ENCODE measurements at regions not wholly inside any gene's neighbourhood (a gene's known extent, or its start where the extent isn't known, plus 50 kb on each side); places are given as distances from the start of the nearest gene placed in this dataset.

DNA sequence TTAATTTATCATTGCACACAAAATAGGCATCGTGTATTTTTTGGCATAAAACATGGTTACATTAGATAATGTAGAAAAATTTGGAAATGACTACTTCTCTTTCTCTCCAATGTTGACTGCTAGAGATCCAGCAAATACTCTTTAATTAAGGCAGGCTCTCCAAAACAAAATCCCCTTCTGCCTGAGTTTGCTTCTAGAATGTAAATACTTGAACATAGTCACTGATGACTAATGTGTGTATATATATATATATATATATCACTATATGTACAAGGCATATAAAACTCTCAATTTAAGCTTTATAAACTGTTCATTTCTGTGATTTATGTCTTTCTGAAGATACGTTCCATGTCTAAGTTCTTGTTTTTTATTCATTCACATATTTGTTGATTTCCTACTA lies 67.2 kb upstream of the CAMK2D start:
- ATAC-seq: no peak
- H3K27ac ChIP-seq (ENCODE audit: low read length): no peak overlapping the region
- intact Hi-C loops (cut with DNase I): no loop called here
- H3K4me1 ChIP-seq (ENCODE audit: control insufficient read depth, insufficient read depth, low read length): peaks cover 2% of the 10 kb centered on the region
- 69% methylated on average over 2 of the region's 2 CpGs for WGBS
- no peaks in the 10 kb centered on the region for H3K9me3 ChIP-seq (ENCODE audit: control insufficient read depth, low read length)
- no peak for DNase-seq
- H3K4me3 ChIP-seq (ENCODE audit: low read length): no peak overlapping the region
- no peaks in the 10 kb centered on the region for H3K27me3 ChIP-seq (ENCODE audit: control insufficient read depth, insufficient read depth)

- H3K9me3 ChIP-seq (ENCODE audit: control insufficient read depth, low read length): no peaks in the 10 kb centered on the region
- 67% methylated on average over 2 of the region's 2 CpGs for WGBS
- no peak overlapping the region for H3K4me3 ChIP-seq (ENCODE audit: low read length)
- H3K27me3 ChIP-seq (ENCODE audit: control insufficient read depth, insufficient read depth): no peaks in the 10 kb centered on the region
- intact Hi-C loops (cut with DNase I): no loop called here
- H3K27ac ChIP-seq (ENCODE audit: low read length): no peak overlapping the region
- DNase-seq (no peak), ATAC-seq (peak in 1 of 2 donors; percentile 52)
- peaks cover 2% of the 10 kb centered on the region for H3K4me1 ChIP-seq (ENCODE audit: control insufficient read depth, insufficient read depth, low read length)
These were observed 65.7 kb upstream of the CAMK2D start for GRCh38 chr4:113827285-113827684.

GRCh38 chr4:113826421-113826820 lies 64.9 kb upstream of the CAMK2D start:
- intact Hi-C loops (cut with DNase I): no loop called here
- Histone ChIP-seq H3K27ac (ENCODE audit: low read length) (no peak overlapping the region), H3K4me3 (ENCODE audit: low read length) (no peak overlapping the region), H3K9me3 (ENCODE audit: control insufficient read depth, low read length) (no peaks in the 10 kb centered on the region), H3K27me3 (ENCODE audit: control insufficient read depth, insufficient read depth) (no peaks in the 10 kb centered on the region), H3K4me1 (ENCODE audit: control insufficient read depth, insufficient read depth, low read length) (peaks cover 2% of the 10 kb centered on the region)
- ATAC-seq (peak; percentile 47 to 87), DNase-seq (no peak)
- 28% methylated on average over 2 of the region's 2 CpGs for WGBS

- no peaks in the 10 kb centered on the region for H3K9me3 ChIP-seq (ENCODE audit: control insufficient read depth, low read length)
- no peak overlapping the region for H3K4me3 ChIP-seq (ENCODE audit: low read length)
- H3K27me3 ChIP-seq (ENCODE audit: control insufficient read depth, insufficient read depth): no peaks in the 10 kb centered on the region
- intact Hi-C loops (cut with DNase I): no loop called here
- no peak overlapping the region for H3K27ac ChIP-seq (ENCODE audit: low read length)
- no peak for DNase-seq
- no peak for ATAC-seq
- peaks cover 2% of the 10 kb centered on the region for H3K4me1 ChIP-seq (ENCODE audit: control insufficient read depth, insufficient read depth, low read length)
- 47% methylated on average over 1 of the region's 1 CpG for WGBS
These were observed 63.7 kb upstream of the CAMK2D start for GRCh38 chr4:113825272-113825671.

GRCh38 chr4:113824396-113824795 lies 62.9 kb upstream of the CAMK2D start:
- WGBS: 65% methylated on average over 2 of the region's 2 CpGs
- DNase-seq (no peak), ATAC-seq (no peak)
- intact Hi-C loops (cut with DNase I): no loop called here
- Histone ChIP-seq H3K27me3 (ENCODE audit: control insufficient read depth, insufficient read depth) (no peaks in the 10 kb centered on the region), H3K27ac (ENCODE audit: low read length) (no peak overlapping the region), H3K4me1 (ENCODE audit: control insufficient read depth, insufficient read depth, low read length) (peaks cover 2% of the 10 kb centered on the region), H3K9me3 (ENCODE audit: control insufficient read depth, low read length) (no peaks in the 10 kb centered on the region), H3K4me3 (ENCODE audit: low read length) (no peak overlapping the region)

DNA sequence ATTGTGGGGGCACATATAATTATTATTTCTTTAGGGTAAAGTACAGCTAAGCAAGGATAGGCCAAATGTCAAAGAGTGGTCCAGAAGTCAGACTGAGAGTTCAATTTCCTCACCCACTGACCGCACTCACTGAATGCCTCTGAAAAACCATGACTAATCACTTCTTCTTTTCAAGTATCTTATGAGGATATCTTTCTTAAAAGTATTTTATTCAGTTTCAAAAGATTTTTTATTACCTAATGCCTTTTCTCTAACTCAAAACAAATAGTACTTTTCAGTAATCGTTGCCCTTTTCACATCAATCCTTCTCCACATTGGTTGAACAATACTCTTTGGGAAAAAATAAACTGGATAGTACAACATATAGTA lies 61.7 kb upstream of the CAMK2D start:
- H3K9me3 ChIP-seq (ENCODE audit: control insufficient read depth, low read length): no peaks in the 10 kb centered on the region
- DNase-seq (no peak), ATAC-seq (no peak)
- H3K4me3 ChIP-seq (ENCODE audit: low read length): no peak overlapping the region
- H3K27ac ChIP-seq (ENCODE audit: low read length): no peak overlapping the region
- no peaks in the 10 kb centered on the region for H3K27me3 ChIP-seq (ENCODE audit: control insufficient read depth, insufficient read depth)
- H3K4me1 ChIP-seq (ENCODE audit: control insufficient read depth, insufficient read depth, low read length): peaks cover 2% of the 10 kb centered on the region
- 70% methylated on average over 2 of the region's 2 CpGs for WGBS
- intact Hi-C loops (cut with DNase I): no loop called here

- Histone ChIP-seq H3K27ac (ENCODE audit: low read length) (no peak overlapping the region), H3K4me1 (ENCODE audit: control insufficient read depth, insufficient read depth, low read length) (peaks cover 2% of the 10 kb centered on the region), H3K9me3 (ENCODE audit: control insufficient read depth, low read length) (no peaks in the 10 kb centered on the region), H3K4me3 (ENCODE audit: low read length) (no peak overlapping the region), H3K27me3 (ENCODE audit: control insufficient read depth, insufficient read depth) (no peaks in the 10 kb centered on the region)
- DNase-seq: no peak
- intact Hi-C loops (cut with DNase I): no loop called here
- WGBS: 29% methylated on average over 1 of the region's 1 CpG
- ATAC-seq: no peak
These were observed 61.2 kb upstream of the CAMK2D start for GRCh38 chr4:113822555-113823290.

- H3K9me3 ChIP-seq (ENCODE audit: control insufficient read depth, low read length): no peaks in the 10 kb centered on the region
- intact Hi-C loops (cut with DNase I): no loop called here
- no peak overlapping the region for H3K4me3 ChIP-seq (ENCODE audit: low read length)
- DNase-seq: no peak
- H3K4me1 ChIP-seq (ENCODE audit: control insufficient read depth, insufficient read depth, low read length): no peaks in the 10 kb centered on the region
- H3K27me3 ChIP-seq (ENCODE audit: control insufficient read depth, insufficient read depth): no peaks in the 10 kb centered on the region
- ATAC-seq: no peak
- no peak overlapping the region for H3K27ac ChIP-seq (ENCODE audit: low read length)
- 87% methylated on average over 2 of the region's 2 CpGs for WGBS
These were observed 60.3 kb upstream of the CAMK2D start for GRCh38 chr4:113821856-113822255.

- WGBS: 27% methylated on average over 3 of the region's 3 CpGs
- ATAC-seq (no peak), DNase-seq (no peak)
- Histone ChIP-seq H3K4me1 (ENCODE audit: control insufficient read depth, insufficient read depth, low read length) (no peaks in the 10 kb centered on the region), H3K4me3 (ENCODE audit: low read length) (no peak overlapping the region), H3K9me3 (ENCODE audit: control insufficient read depth, low read length) (no peaks in the 10 kb centered on the region), H3K27me3 (ENCODE audit: control insufficient read depth, insufficient read depth) (no peaks in the 10 kb centered on the region), H3K27ac (ENCODE audit: low read length) (no peak overlapping the region)
- intact Hi-C loops (cut with DNase I): no loop called here
These were observed 58.6 kb upstream of the CAMK2D start for GRCh38 chr4:113820108-113820507.

DNA sequence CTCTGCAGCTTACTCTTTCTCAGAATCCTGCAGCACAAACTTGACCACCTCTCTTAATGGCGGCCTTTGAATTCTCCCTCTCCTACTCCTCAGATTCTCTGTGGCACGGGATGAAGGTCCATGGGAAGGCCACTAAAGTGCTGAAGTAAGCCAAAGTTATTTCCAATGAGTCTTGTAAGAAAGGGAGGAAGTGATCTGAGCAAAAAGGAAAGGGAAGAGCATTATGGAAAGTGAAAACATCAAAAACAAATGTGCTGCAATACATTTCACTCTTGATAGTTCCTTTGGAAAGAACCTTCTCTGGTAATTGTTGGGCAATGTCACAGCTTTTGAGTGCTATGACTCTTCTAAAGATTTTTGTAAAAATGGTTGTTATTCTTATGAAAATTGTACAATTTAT lies 54.3 kb upstream of the CAMK2D start:
- ATAC-seq (no peak), DNase-seq (no peak)
- H3K27me3 ChIP-seq (ENCODE audit: control insufficient read depth, insufficient read depth): no peaks in the 10 kb centered on the region
- intact Hi-C loops (cut with DNase I): no loop called here
- H3K4me1 ChIP-seq (ENCODE audit: control insufficient read depth, insufficient read depth, low read length): no peaks in the 10 kb centered on the region
- no peak overlapping the region for H3K27ac ChIP-seq (ENCODE audit: low read length)
- no peak overlapping the region for H3K4me3 ChIP-seq (ENCODE audit: low read length)
- H3K9me3 ChIP-seq (ENCODE audit: control insufficient read depth, low read length): no peaks in the 10 kb centered on the region
- 73% methylated on average over 2 of the region's 2 CpGs for WGBS

- Histone ChIP-seq H3K27ac (ENCODE audit: low read length) (no peak overlapping the region), H3K4me1 (ENCODE audit: control insufficient read depth, insufficient read depth, low read length) (no peaks in the 10 kb centered on the region), H3K9me3 (ENCODE audit: control insufficient read depth, low read length) (no peaks in the 10 kb centered on the region), H3K4me3 (ENCODE audit: low read length) (no peak overlapping the region), H3K27me3 (ENCODE audit: control insufficient read depth, insufficient read depth) (no peaks in the 10 kb centered on the region)
- intact Hi-C loops (cut with DNase I): no loop called here
- DNase-seq (no peak), ATAC-seq (no peak)
These were observed 49.8 kb upstream of the CAMK2D start for GRCh38 chr4:113811359-113811758.
